A549 (cell line): ENCODE measurements at regions not wholly inside any gene's neighbourhood (a gene's known extent, or its start where the extent isn't known, plus 50 kb on each side); places are given as distances from the start of the nearest gene placed in this dataset.

Experiments
- CBX8 ChIP-seq: fragments of 200-600 bp; sonication (generic); IDR thresholded peaks from 2 replicates; pipeline ENCODE4 v1.6.1; 2016
- CEBPB ChIP-seq, 2 experiments: fragments of >200 bp in 1 of 2; sonication (Bioruptor Twin) in 1 of 2; formaldehyde crosslinking in 1 of 2; IDR thresholded peaks; 2 replicates each; pipeline ENCODE4 v1.6.1; 2012 to 2016
- CTCF ChIP-seq: fragments of >200 bp; sonication (Bioruptor Twin); formaldehyde crosslinking; IDR thresholded peaks from 3 replicates; pipeline ENCODE4 v1.5.1; 2016
- EP300 ChIP-seq, 2 experiments: fragments of >200 bp; sonication (Bioruptor Twin); formaldehyde crosslinking; IDR thresholded peaks; 2 replicates in 1 of 2; 3 replicates in 1 of 2; pipeline ENCODE4 v1.6.1; 2016 to 2017
- ESRRA ChIP-seq: fragments of 150-350 bp; IDR thresholded peaks from 2 replicates; pipeline ENCODE4 v1.6.1; 2014; ENCODE audit warnings: mild to moderate bottlenecking, low read length, borderline replicate concordance
- HDAC2 ChIP-seq: fragments of 200-600 bp; sonication (generic); IDR thresholded peaks from 2 replicates; pipeline ENCODE4 v1.6.1; 2016
- HMGXB4 ChIP-seq: fragments of 250-450 bp; sonication (Bioruptor Pico); IDR thresholded peaks from 2 replicates; pipeline ENCODE4 v1.5.0; 2021; ENCODE audit warnings: mild to moderate bottlenecking, moderate library complexity, borderline replicate concordance
- HOXA7 ChIP-seq: fragments of 250-450 bp; sonication (Bioruptor Pico); IDR thresholded peaks from 2 replicates; pipeline ENCODE4 v1.5.0; 2020; ENCODE audit warnings: mild to moderate bottlenecking, moderate library complexity
- MAX ChIP-seq: IDR thresholded peaks from 2 replicates; pipeline ENCODE4 v1.6.1; 2012
- NR3C1 ChIP-seq: fragments of >200 bp; sonication (Bioruptor Twin); formaldehyde crosslinking; IDR thresholded peaks from 3 replicates; pipeline ENCODE4 v1.6.1; 2017
- PHF8 ChIP-seq: fragments of 200-600 bp; sonication (generic); IDR thresholded peaks from 2 replicates; pipeline ENCODE4 v1.6.1; 2016; ENCODE audit warnings: low read depth, mild to moderate bottlenecking, antibody characterized with exemption, moderate library complexity, borderline replicate concordance
- POLR2A ChIP-seq: IDR thresholded peaks from 2 replicates; pipeline ENCODE4 v1.6.1; 2012; ENCODE audit warnings: mild to moderate bottlenecking, low read length
- SMC3 ChIP-seq: fragments of >200 bp; sonication (Bioruptor Twin); formaldehyde crosslinking; IDR thresholded peaks from 3 replicates; pipeline ENCODE4 v1.6.1; 2018; ENCODE audit warnings: inconsistent platforms
- TP53 ChIP-seq: fragments of 250-450 bp; sonication (Bioruptor Pico); IDR thresholded peaks from 2 replicates; pipeline ENCODE4 v1.5.0; 2021; ENCODE audit warnings: mild to moderate bottlenecking, moderate library complexity

GRCh38 chr17:33816036-33816435, 439.0 kb upstream of the CCL2 start:
- no peak for TF ChIP-seq CTCF
- no peak for TF ChIP-seq POLR2A
- no peak for TF ChIP-seq NR3C1
- no peak for TF ChIP-seq TP53 (CRISPR knock-in tag)
- TF ChIP-seq HOXA7 (CRISPR knock-in tag), result no peak
- no peak for TF ChIP-seq PHF8
- no peak for TF ChIP-seq EP300 (IDR thresholded peaks at IDR 0.05)
- no peak for TF ChIP-seq SMC3
- TF ChIP-seq MAX, result no peak
- no peak for TF ChIP-seq HMGXB4 (CRISPR knock-in tag)
- TF ChIP-seq CBX8, result no peak
- no peak for TF ChIP-seq CEBPB (IDR thresholded peaks at IDR 0.05)
- no peak for TF ChIP-seq ESRRA
- TF ChIP-seq HDAC2, result no peak
